ENCODE measurements at regions not wholly inside any gene's neighbourhood (a gene's known extent, or its start where the extent isn't known, plus 50 kb on each side); places are given as distances from the start of the nearest gene placed in this dataset.

GRCh38 chr12:91967590-91967989, 178.1 kb downstream of the BTG1 start:
- no peak for DNase-seq (ENCODE audit: low spot score)

- DNase-seq (ENCODE audit: low spot score): no peak
Observed at GRCh38 chr12:91965781-91966180, 179.9 kb downstream of the BTG1 start.

DNA sequence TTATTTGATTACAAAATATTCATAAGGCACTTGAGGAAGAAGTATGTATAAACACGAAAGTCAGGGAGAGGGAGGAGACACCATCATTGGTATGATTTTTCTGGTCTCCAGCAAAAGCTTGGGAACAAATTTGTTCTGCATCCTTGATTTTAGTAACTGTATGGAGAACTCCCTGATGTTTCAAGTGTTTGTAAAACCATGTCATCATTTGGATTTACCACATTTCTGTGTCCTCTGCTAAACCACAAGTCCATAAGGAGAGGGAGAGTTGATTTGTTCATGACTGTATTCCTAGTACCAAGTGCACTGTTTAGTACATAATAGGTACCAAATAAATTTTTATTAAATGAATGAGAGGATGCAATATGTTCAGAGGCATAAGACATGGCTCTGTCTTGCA, 181.1 kb downstream of the BTG1 start:
- no peak for DNase-seq (ENCODE audit: low spot score)

DNA sequence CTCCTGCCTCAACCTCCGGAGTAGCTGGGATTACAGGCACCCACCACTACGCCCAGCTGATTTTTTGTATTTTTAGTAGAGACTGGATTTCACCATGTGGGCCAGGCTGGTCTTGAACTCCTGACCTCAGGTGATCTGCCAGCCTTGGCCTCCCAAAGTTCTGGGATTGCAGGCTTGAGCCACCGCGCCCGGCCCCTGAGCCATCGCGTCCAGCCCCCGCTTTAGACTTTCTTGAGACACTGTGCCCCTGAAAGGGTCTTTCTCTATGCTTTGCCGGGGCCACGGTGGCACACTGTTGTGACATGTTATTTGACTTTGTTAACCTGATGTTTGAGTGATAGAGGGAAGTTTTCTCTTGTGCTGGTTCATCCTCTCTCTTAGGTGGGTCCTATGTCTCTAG, 186.4 kb downstream of the BTG1 start:
- no peak for DNase-seq (ENCODE audit: low spot score)

DNA sequence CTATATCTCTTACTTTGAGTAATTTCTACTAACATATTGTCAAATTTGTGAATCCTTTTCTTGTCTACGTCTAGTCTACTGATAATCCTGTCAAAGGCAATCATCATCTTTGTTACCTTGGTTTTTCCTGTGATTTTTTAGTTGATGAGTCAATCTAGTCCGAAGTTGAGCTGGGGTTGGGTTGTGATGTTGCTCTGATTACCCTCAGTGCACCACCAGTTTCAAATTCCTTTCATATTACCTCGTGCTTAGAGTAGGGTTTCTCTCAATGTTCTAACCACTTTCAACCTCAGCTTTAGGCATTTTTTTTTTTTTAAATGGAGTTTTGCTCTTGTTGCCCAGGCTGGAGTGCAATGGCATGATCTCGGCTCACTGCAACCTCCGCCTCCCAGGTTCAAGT, 186.8 kb downstream of the BTG1 start:
- no peak for DNase-seq (ENCODE audit: low spot score)

GRCh38 chr12:91954747-91955146, 190.9 kb downstream of the BTG1 start:
- DNase-seq (ENCODE audit: low spot score): no peak

- no peak for DNase-seq (ENCODE audit: low spot score)
Observed at GRCh38 chr12:91954326-91954725, 191.3 kb downstream of the BTG1 start.

- no peak for DNase-seq (ENCODE audit: low spot score)
Observed at GRCh38 chr12:91952916-91953315, 192.7 kb downstream of the BTG1 start.

DNA sequence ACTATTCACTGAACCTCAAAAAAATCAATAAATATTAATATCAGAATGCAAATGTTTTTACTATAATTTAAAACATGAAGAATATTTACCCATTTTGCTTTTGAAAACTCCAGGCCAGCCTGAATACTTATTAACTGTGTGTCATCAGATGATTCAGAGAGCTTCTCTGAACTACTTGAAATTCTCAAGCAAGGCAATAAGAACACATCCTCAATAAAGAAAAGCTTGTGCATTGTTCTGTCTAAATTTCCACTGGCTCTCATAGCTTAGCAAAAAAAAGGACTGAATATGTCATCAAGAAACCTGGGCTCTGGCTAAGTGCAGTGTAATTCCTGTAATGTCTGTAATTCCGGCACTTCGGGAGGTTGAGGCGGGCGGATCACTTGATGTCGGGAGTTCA, 194.1 kb downstream of the BTG1 start:
- peak; percentile 8 for DNase-seq (ENCODE audit: low spot score)

DNA sequence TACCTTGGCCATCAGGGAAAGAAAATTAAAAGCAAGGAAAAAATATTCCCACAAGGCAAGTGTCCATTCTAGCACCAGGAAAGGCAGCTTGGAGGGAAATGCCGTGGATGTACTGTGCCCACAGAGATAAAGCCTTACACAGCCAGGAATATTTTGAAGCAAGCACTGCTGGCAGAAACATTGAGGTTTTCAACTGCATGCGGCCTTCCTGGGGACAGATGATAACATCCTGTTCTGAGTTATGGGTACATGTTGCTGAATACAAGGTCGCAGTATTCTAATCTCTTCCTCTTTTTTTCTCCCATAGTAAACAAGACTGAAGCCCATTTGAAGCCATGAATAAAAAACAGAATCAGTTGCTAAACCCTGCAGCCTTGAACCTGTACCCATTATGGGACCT, 197.1 kb downstream of the BTG1 start:
- no peak for DNase-seq (ENCODE audit: low spot score)

DNA sequence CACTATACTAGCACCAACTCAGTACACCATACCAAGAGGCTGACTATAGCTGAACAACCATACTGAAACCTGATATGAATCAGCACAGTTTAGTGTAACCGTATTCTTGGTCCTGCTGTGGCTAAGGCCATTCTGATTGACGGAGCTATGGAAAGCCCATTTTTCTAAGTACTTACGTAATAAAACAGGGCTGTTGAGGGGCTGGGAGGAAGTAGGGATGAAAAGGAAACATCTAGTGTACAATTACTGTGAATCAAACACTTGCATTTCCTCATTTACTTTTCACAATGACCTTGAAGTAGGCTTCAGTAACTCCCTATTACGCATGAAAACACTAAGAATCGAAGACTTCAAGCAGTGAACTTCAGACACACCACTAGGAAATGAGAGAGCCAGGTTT, 198.2 kb downstream of the BTG1 start:
- DNase-seq (ENCODE audit: low spot score): no peak

GRCh38 chr12:91944637-91945036, 201.0 kb downstream of the BTG1 start:
- DNase-seq (ENCODE audit: low spot score): no peak

DNA sequence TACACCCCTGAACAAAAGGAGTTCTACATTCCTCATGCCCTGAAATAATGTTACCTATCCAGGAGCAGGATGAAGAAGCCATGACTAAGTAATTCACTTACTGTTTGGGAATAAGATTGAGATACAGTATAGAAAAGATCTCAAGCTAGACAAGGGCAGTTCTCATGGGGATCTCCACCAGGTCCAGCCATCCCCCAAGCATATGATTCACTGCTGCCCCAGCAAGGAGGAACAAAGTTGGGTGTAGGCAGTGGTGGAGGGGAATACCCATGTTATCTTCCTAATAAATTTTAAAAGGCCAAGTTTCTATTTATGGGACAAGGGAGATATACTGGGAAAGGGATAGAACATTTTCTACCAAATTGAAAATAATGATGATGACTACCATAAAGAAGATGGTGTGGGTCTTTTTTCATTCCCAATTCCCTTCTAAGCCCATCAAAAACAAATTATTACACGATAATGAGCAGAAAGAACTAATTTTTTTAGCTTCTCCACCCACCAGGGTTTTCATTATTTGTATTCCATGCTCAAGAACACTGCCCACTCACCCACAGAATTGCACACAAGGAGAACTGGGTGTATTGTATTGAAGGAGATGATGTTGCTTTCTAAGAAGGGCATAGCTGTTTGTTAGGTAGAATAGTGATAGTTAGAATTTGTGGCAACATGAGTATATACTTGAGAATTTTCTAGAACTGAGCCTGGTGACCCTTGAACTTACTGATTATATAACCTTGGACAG, 204.6 kb downstream of the BTG1 start:
- DNase-seq (ENCODE audit: low spot score): no peak

GRCh38 chr12:91940322-91940721, 205.3 kb downstream of the BTG1 start:
- no peak for DNase-seq (ENCODE audit: low spot score)

GRCh38 chr12:91937706-91938105, 207.9 kb downstream of the BTG1 start:
- no peak for DNase-seq (ENCODE audit: low spot score)

DNA sequence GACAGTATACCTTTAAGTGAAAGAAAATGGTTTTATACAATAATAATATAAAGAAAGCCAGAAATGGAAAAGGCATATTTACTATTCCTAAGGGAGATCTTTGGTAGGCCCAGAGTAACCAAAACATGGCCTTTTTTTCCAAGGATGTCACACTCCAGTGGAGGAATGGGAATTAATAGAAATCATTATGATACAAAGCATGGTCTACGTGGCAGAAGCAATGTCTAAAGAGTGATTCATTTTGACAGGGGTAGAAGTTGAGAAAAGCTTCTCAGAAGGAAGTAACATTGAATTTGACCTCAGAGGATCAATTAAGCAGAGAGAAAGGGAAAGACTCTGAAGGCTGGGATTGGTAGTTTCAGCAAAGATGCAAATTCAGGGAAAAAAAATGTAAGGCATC, 208.6 kb downstream of the BTG1 start:
- no peak for DNase-seq (ENCODE audit: low spot score)

- no peak for DNase-seq (ENCODE audit: low spot score)
Observed at GRCh38 chr12:91935296-91935695, 210.3 kb downstream of the BTG1 start.

DNA sequence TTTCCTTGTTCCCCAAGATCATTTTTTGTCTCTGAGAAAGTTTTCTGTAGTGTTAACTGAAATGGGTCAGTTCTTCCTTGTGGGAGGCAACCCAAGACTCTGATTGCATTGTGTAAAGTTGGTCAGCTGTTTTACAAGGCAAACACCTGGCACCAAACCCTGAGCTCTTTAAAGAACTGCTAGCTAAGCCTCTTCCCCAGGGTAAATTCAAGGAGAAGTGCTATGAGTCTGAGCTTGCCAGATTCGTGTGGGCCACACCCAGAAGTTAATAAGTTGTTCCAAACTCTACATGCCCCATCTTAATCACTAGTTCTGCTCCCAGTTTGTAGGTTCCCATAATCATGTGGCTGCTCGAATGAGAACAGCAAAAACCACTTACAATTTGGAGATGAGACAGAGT, 214.5 kb downstream of the BTG1 start:
- no peak for DNase-seq (ENCODE audit: low spot score)

DNA sequence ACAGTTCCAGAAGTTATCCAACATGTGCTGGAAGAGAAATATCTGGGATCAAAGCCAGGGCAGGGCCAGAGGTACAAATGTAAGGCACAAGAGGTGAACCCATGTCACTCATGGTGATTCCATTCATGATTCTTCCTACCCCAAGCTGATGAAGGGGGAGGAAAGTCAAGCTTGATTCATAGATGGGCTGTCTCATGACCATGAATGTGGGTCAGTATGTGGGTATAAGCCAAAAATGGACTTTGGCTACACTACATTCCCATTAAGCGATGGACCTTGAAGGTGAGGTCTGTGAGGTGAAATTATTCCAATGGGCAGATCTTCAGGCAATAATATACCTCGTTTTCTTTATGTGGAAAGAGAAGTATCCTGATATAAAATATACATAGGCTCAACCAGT, 217.1 kb downstream of the BTG1 start:
- DNase-seq (ENCODE audit: low spot score): no peak

DNA sequence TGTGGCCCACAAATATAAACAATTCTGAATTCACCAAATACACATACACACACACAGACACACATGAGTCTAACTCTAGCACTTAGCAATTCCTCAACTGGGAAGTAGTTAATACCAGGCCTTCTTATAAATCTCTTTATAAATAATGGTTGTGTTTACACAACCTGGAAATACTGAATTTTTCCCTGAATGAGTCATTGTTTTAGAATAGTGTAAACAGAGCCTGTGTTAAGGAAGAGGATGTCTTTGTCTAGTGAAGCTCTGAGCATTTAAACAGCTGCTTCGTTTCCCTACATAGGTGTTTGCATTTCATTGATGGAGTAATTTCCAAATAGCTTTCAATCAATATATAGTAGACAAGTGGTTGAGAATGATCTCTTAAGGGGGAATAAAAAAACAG, 218.8 kb downstream of the BTG1 start:
- peak; percentile 17 for DNase-seq (ENCODE audit: low spot score)

DNA sequence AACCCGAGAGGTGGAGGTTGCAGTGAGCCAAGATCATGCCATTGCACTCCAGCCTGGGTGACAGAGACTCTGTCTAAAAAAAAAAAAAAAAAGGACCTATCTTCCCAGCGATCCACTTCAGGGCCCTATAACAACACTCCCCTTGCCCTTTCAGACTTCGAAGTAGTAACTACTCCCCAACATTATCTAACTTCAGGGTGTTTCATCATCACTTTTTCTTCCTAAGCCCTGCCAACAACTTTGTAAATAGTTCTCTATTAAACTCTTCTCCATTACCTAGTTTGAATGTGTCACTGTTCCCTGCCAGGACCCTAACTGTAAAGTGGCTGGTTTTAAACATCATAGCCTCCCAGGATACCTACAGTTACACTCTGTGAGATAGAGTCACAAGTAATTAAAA, 220.8 kb downstream of the BTG1 start:
- no peak for DNase-seq (ENCODE audit: low spot score)

GRCh38 chr12:91923864-91924263, 221.8 kb downstream of the BTG1 start:
- no peak for DNase-seq (ENCODE audit: low spot score)

DNA sequence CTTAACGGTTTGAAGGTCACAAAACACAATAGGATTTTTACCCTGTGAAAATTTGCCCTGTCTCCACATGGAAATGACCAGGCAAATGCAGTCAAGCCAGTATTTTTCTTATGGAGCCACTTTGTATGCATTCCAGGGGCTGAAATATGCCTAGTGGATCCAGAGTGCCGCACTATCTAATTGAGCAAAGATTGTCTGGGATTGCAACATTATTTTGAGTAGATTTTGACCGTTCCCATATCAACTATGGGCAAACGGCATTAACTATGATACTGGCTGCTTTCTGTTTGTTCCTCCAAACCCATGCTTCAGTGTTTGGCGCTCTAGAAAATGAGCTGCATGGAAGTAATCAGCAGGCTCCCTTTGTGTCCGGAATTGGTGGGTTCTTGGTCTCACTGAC, 223.0 kb downstream of the BTG1 start:
- no peak for DNase-seq (ENCODE audit: low spot score)

DNA sequence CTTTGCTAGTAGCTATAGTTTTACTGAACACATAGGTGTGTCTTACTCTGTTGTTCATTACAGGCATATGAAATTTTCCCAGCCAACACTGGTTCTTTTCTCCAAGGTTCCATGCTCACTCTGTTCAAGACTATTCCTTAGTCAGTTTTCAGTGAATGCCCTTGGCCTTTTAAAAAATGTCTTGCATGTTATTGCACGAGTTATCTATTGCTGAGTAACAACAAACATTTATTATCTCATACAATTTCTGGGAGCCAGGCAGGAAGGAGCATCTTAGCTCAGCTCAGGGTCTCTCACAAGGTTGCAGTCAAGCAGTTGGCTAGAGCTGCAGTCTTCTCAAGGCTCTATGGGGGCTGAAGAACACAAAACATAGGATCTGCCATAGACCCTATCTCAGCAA, 223.5 kb downstream of the BTG1 start:
- no peak for DNase-seq (ENCODE audit: low spot score)

- DNase-seq (ENCODE audit: low spot score): no peak
Observed at GRCh38 chr12:91921555-91921954, 224.1 kb downstream of the BTG1 start.

Measured in COLO829 (cell line).